DOHH2 (cell line): ENCODE measurements at regions not wholly inside any gene's neighbourhood (a gene's known extent, or its start where the extent isn't known, plus 50 kb on each side); places are given as distances from the start of the nearest gene placed in this dataset.

Experiments
- H3F3A ChIP-seq: fragments of 200-600 bp; sonication (generic), shearing (Covaris generic); 2 replicates; pipeline ENCODE4 v1.6.0; 2016; ENCODE audit warnings: antibody characterized with exemption, mild to moderate bottlenecking; ENCODE audit not compliant: control insufficient read depth, insufficient read depth
- H3K27ac ChIP-seq: fragments of 200-600 bp; sonication (generic); 2 replicates; pipeline ENCODE4 v1.5.1; 2014; ENCODE audit warnings: low read depth, mild to moderate bottlenecking, low read length, moderate library complexity
- H3K27me3 ChIP-seq: fragments of 200-600 bp; sonication (generic); 2 replicates; pipeline ENCODE4 v1.6.1; 2014; ENCODE audit warnings: mild to moderate bottlenecking, low read length, mixed read lengths; ENCODE audit not compliant: control insufficient read depth
- H3K36me3 ChIP-seq: fragments of 200-600 bp; sonication (generic); 2 replicates; pipeline ENCODE4 v1.6.1; 2014; ENCODE audit warnings: mild to moderate bottlenecking, low read length, moderate library complexity, mixed read lengths; ENCODE audit not compliant: control insufficient read depth
- H3K4me1 ChIP-seq: fragments of 200-600 bp; sonication (generic); 2 replicates; pipeline ENCODE4 v1.6.1; 2014; ENCODE audit warnings: mild to moderate bottlenecking, low read length, mixed read lengths; ENCODE audit not compliant: control insufficient read depth
- H3K4me2 ChIP-seq: fragments of 200-600 bp; sonication (generic); 2 replicates; pipeline ENCODE4 v1.6.0; 2014; ENCODE audit warnings: mild to moderate bottlenecking, low read length, moderate library complexity
- H3K4me3 ChIP-seq: fragments of 200-600 bp; sonication (generic); 2 replicates; pipeline ENCODE4 v1.5.1; 2014; ENCODE audit warnings: mild to moderate bottlenecking, low read length, mixed read lengths
- H3K79me2 ChIP-seq: fragments of 200-600 bp; sonication (generic); 2 replicates; pipeline ENCODE4 v1.6.1; 2014; ENCODE audit warnings: mild to moderate bottlenecking, low read length, mixed read lengths; ENCODE audit not compliant: control insufficient read depth
- H3K9me2 ChIP-seq: fragments of 200-600 bp; sonication (generic); replicated peaks from 2 replicates; pipeline ENCODE4 v1.6.1; 2014; ENCODE audit warnings: mild to moderate bottlenecking, low read length, mixed read lengths; ENCODE audit not compliant: control insufficient read depth
- H3K9me3 ChIP-seq: fragments of 200-600 bp; sonication (generic); 2 replicates; pipeline ENCODE4 v1.6.1; 2014; ENCODE audit warnings: antibody characterized with exemption, low read length, mixed read lengths; ENCODE audit not compliant: control insufficient read depth, insufficient read depth
- H4K20me1 ChIP-seq: fragments of 200-600 bp; sonication (generic); 2 replicates; pipeline ENCODE4 v1.6.0; 2014; ENCODE audit warnings: low read depth, mild to moderate bottlenecking, antibody characterized with exemption, low read length, moderate library complexity; ENCODE audit not compliant: control insufficient read depth, insufficient read depth
- CTCF ChIP-seq: fragments of 200-600 bp; sonication (generic); IDR thresholded peaks from one replicate; pipeline ENCODE4 v1.5.1; 2014; ENCODE audit warnings: antibody characterized with exemption, mild to moderate bottlenecking, low read depth, low read length; ENCODE audit not compliant: poor library complexity, severe bottlenecking
- EZH2phosphoT487 ChIP-seq: fragments of 200-600 bp; sonication (generic); IDR thresholded peaks from 2 replicates; pipeline ENCODE4 v1.6.1; 2017; ENCODE audit warnings: borderline replicate concordance, mild to moderate bottlenecking, antibody characterized with exemption, low read length, moderate library complexity, mixed read lengths

GRCh38 chr1:168469690-168470089, 74.1 kb downstream of the XCL2 start:
- Histone ChIP-seq H3K27me3 (no peaks in the 10 kb centered on the region), H3K36me3 (no peaks in the 10 kb centered on the region), H3K27ac (no peak overlapping the region), H3K79me2 (no peaks in the 10 kb centered on the region), H3K4me1 (peaks cover 9% of the 10 kb centered on the region), H3K4me3 (no peak overlapping the region), H3F3A (no peaks in the 10 kb centered on the region), H3K4me2 (no peak overlapping the region), H3K9me2 (no peaks in the 10 kb centered on the region), H3K9me3 (no peaks in the 10 kb centered on the region), H4K20me1 (no peaks in the 10 kb centered on the region)
- no peak for TF ChIP-seq CTCF
- no peak for TF ChIP-seq EZH2phosphoT487

GRCh38 chr1:168468822-168469221, 75.0 kb downstream of the XCL2 start:
- no peaks in the 10 kb centered on the region for H3K9me3 ChIP-seq
- H3K36me3 ChIP-seq: no peaks in the 10 kb centered on the region
- no peaks in the 10 kb centered on the region for H4K20me1 ChIP-seq
- H3K27me3 ChIP-seq: no peaks in the 10 kb centered on the region
- no peaks in the 10 kb centered on the region for H3F3A ChIP-seq
- H3K27ac ChIP-seq: no peak overlapping the region
- peaks cover 9% of the 10 kb centered on the region for H3K4me1 ChIP-seq
- H3K4me2 ChIP-seq: no peak overlapping the region
- no peaks in the 10 kb centered on the region for H3K79me2 ChIP-seq
- no peak overlapping the region for H3K4me3 ChIP-seq
- no peak for TF ChIP-seq CTCF
- no peak for TF ChIP-seq EZH2phosphoT487
- no peaks in the 10 kb centered on the region for H3K9me2 ChIP-seq

GRCh38 chr1:168468042-168468809, 75.6 kb downstream of the XCL2 start:
- no peaks in the 10 kb centered on the region for H3K36me3 ChIP-seq
- H3K79me2 ChIP-seq: no peaks in the 10 kb centered on the region
- H3K4me2 ChIP-seq: no peak overlapping the region
- H3K27ac ChIP-seq: no peak overlapping the region
- H3K27me3 ChIP-seq: no peaks in the 10 kb centered on the region
- TF ChIP-seq CTCF (no peak), EZH2phosphoT487 (no peak)
- no peak overlapping the region for H3K4me3 ChIP-seq
- no peaks in the 10 kb centered on the region for H3K9me3 ChIP-seq
- H3F3A ChIP-seq: no peaks in the 10 kb centered on the region
- H3K4me1 ChIP-seq: peaks cover 9% of the 10 kb centered on the region
- no peaks in the 10 kb centered on the region for H3K9me2 ChIP-seq
- no peaks in the 10 kb centered on the region for H4K20me1 ChIP-seq
